ENCODE measurements at regions not wholly inside any gene's neighbourhood (a gene's known extent, or its start where the extent isn't known, plus 50 kb on each side); places are given as distances from the start of the nearest gene placed in this dataset.

GRCh38 chr4:180866933-180867643 lies 1376.1 kb upstream of the TENM3 start:
- Histone ChIP-seq H3K27ac (no peak overlapping the region), H3K9me3 (ENCODE audit: low read depth, low read length) (no peaks in the 10 kb centered on the region), H3K9ac (ENCODE audit: insufficient read length) (no peak overlapping the region), H3K36me3 (ENCODE audit: insufficient read depth, low read length) (no peaks in the 10 kb centered on the region), H3K4me3 (no peak overlapping the region)
- DNase-seq (ENCODE audit: low read depth, low spot score) = no peak
- TF ChIP-seq POLR2AphosphoS5 (IDR thresholded peaks at IDR 0.05; ENCODE audit: borderline replicate concordance, low read depth, low read length) = no peak
- TF ChIP-seq EZH2 (IDR thresholded peaks at IDR 0.05) = no peak
- TF ChIP-seq FOXP2 (optimal IDR thresholded peaks at IDR 0.05; ENCODE audit: control extremely low read depth, extremely low read length, insufficient read depth) = no peak

- Histone ChIP-seq H3K9ac (ENCODE audit: insufficient read length) (no peak overlapping the region), H3K9me3 (ENCODE audit: low read depth, low read length) (no peaks in the 10 kb centered on the region), H3K36me3 (ENCODE audit: insufficient read depth, low read length) (no peaks in the 10 kb centered on the region), H3K27ac (no peak overlapping the region), H3K4me3 (no peak overlapping the region)
- TF ChIP-seq POLR2AphosphoS5 (IDR thresholded peaks at IDR 0.05; ENCODE audit: borderline replicate concordance, low read depth, low read length) = no peak
- no peak for TF ChIP-seq FOXP2 (optimal IDR thresholded peaks at IDR 0.05; ENCODE audit: control extremely low read depth, extremely low read length, insufficient read depth)
- no peak for TF ChIP-seq EZH2 (IDR thresholded peaks at IDR 0.05)
- no peak for DNase-seq (ENCODE audit: low read depth, low spot score)
Observed at GRCh38 chr4:180870623-180871022, 1372.6 kb upstream of the TENM3 start.

GRCh38 chr4:180898305-180898704 lies 1344.9 kb upstream of the TENM3 start:
- Histone ChIP-seq H3K4me3 (no peak overlapping the region), H3K9me3 (ENCODE audit: low read depth, low read length) (no peaks in the 10 kb centered on the region), H3K36me3 (ENCODE audit: insufficient read depth, low read length) (no peaks in the 10 kb centered on the region), H3K9ac (ENCODE audit: insufficient read length) (no peak overlapping the region), H3K27ac (no peak overlapping the region)
- no peak for DNase-seq (ENCODE audit: low read depth, low spot score)
- no peak for TF ChIP-seq FOXP2 (optimal IDR thresholded peaks at IDR 0.05; ENCODE audit: control extremely low read depth, extremely low read length, insufficient read depth)
- TF ChIP-seq EZH2 (IDR thresholded peaks at IDR 0.05) = no peak
- TF ChIP-seq POLR2AphosphoS5 (IDR thresholded peaks at IDR 0.05; ENCODE audit: borderline replicate concordance, low read depth, low read length) = no peak

GRCh38 chr4:180900781-180901180 lies 1342.4 kb upstream of the TENM3 start:
- Histone ChIP-seq H3K36me3 (ENCODE audit: insufficient read depth, low read length) (no peaks in the 10 kb centered on the region), H3K9ac (ENCODE audit: insufficient read length) (no peak overlapping the region), H3K9me3 (ENCODE audit: low read depth, low read length) (no peaks in the 10 kb centered on the region), H3K4me3 (no peak overlapping the region), H3K27ac (no peak overlapping the region)
- TF ChIP-seq POLR2AphosphoS5 (IDR thresholded peaks at IDR 0.05; ENCODE audit: borderline replicate concordance, low read depth, low read length) = no peak
- TF ChIP-seq FOXP2 (optimal IDR thresholded peaks at IDR 0.05; ENCODE audit: control extremely low read depth, extremely low read length, insufficient read depth) = no peak
- TF ChIP-seq EZH2 (IDR thresholded peaks at IDR 0.05) = no peak
- no peak for DNase-seq (ENCODE audit: low read depth, low spot score)

- no peak for DNase-seq (ENCODE audit: low read depth, low spot score)
- TF ChIP-seq FOXP2 (optimal IDR thresholded peaks at IDR 0.05; ENCODE audit: control extremely low read depth, extremely low read length, insufficient read depth) (no peak), EZH2 (IDR thresholded peaks at IDR 0.05) (no peak), POLR2AphosphoS5 (IDR thresholded peaks at IDR 0.05; ENCODE audit: borderline replicate concordance, low read depth, low read length) (no peak)
- no peaks in the 10 kb centered on the region for H3K9me3 ChIP-seq (ENCODE audit: low read depth, low read length)
- H3K9ac ChIP-seq (ENCODE audit: insufficient read length) = no peak overlapping the region
- H3K36me3 ChIP-seq (ENCODE audit: insufficient read depth, low read length) = no peaks in the 10 kb centered on the region
- no peak overlapping the region for H3K27ac ChIP-seq
- no peak overlapping the region for H3K4me3 ChIP-seq
Observed at GRCh38 chr4:180909279-180909678, 1333.9 kb upstream of the TENM3 start.

- Histone ChIP-seq H3K27ac (no peak overlapping the region), H3K4me3 (no peak overlapping the region), H3K9ac (ENCODE audit: insufficient read length) (no peak overlapping the region), H3K36me3 (ENCODE audit: insufficient read depth, low read length) (no peaks in the 10 kb centered on the region), H3K9me3 (ENCODE audit: low read depth, low read length) (no peaks in the 10 kb centered on the region)
- no peak for TF ChIP-seq POLR2AphosphoS5 (IDR thresholded peaks at IDR 0.05; ENCODE audit: borderline replicate concordance, low read depth, low read length)
- no peak for TF ChIP-seq EZH2 (IDR thresholded peaks at IDR 0.05)
- no peak for TF ChIP-seq FOXP2 (optimal IDR thresholded peaks at IDR 0.05; ENCODE audit: control extremely low read depth, extremely low read length, insufficient read depth)
- no peak for DNase-seq (ENCODE audit: low read depth, low spot score)
Observed at GRCh38 chr4:180913750-180914149, 1329.5 kb upstream of the TENM3 start.

- Histone ChIP-seq H3K9ac (ENCODE audit: insufficient read length) (no peak overlapping the region), H3K27ac (no peak overlapping the region), H3K36me3 (ENCODE audit: insufficient read depth, low read length) (no peaks in the 10 kb centered on the region), H3K9me3 (ENCODE audit: low read depth, low read length) (no peaks in the 10 kb centered on the region), H3K4me3 (no peak overlapping the region)
- no peak for DNase-seq (ENCODE audit: low read depth, low spot score)
- TF ChIP-seq EZH2 (IDR thresholded peaks at IDR 0.05) (no peak), POLR2AphosphoS5 (IDR thresholded peaks at IDR 0.05; ENCODE audit: borderline replicate concordance, low read depth, low read length) (no peak), FOXP2 (optimal IDR thresholded peaks at IDR 0.05; ENCODE audit: control extremely low read depth, extremely low read length, insufficient read depth) (no peak)
Observed at GRCh38 chr4:180923486-180923885, 1319.7 kb upstream of the TENM3 start.

GRCh38 chr4:180925805-180926204 lies 1317.4 kb upstream of the TENM3 start:
- no peak overlapping the region for H3K4me3 ChIP-seq
- no peak overlapping the region for H3K27ac ChIP-seq
- no peaks in the 10 kb centered on the region for H3K36me3 ChIP-seq (ENCODE audit: insufficient read depth, low read length)
- no peak overlapping the region for H3K9ac ChIP-seq (ENCODE audit: insufficient read length)
- H3K9me3 ChIP-seq (ENCODE audit: low read depth, low read length) = no peaks in the 10 kb centered on the region
- TF ChIP-seq FOXP2 (optimal IDR thresholded peaks at IDR 0.05; ENCODE audit: control extremely low read depth, extremely low read length, insufficient read depth) (no peak), POLR2AphosphoS5 (IDR thresholded peaks at IDR 0.05; ENCODE audit: borderline replicate concordance, low read depth, low read length) (no peak), EZH2 (IDR thresholded peaks at IDR 0.05) (no peak)
- no peak for DNase-seq (ENCODE audit: low read depth, low spot score)

GRCh38 chr4:180926277-180926676 lies 1316.9 kb upstream of the TENM3 start:
- no peak overlapping the region for H3K27ac ChIP-seq
- no peaks in the 10 kb centered on the region for H3K36me3 ChIP-seq (ENCODE audit: insufficient read depth, low read length)
- no peaks in the 10 kb centered on the region for H3K9me3 ChIP-seq (ENCODE audit: low read depth, low read length)
- DNase-seq (ENCODE audit: low read depth, low spot score) = no peak
- H3K9ac ChIP-seq (ENCODE audit: insufficient read length) = no peak overlapping the region
- TF ChIP-seq POLR2AphosphoS5 (IDR thresholded peaks at IDR 0.05; ENCODE audit: borderline replicate concordance, low read depth, low read length) = no peak
- no peak overlapping the region for H3K4me3 ChIP-seq
